ENCODE measurements at regions not wholly inside any gene's neighbourhood (a gene's known extent, or its start where the extent isn't known, plus 50 kb on each side); places are given as distances from the start of the nearest gene placed in this dataset.

GRCh38 chr6:48733581-48733980 is 622.6 kb upstream of the PTCHD4 start:
- H3K9ac ChIP-seq (ENCODE audit: low read length): no peak overlapping the region
- no peaks in the 10 kb centered on the region for H3K36me3 ChIP-seq (ENCODE audit: insufficient read depth, low read length)
- no peak overlapping the region for H2AFZ ChIP-seq (ENCODE audit: low read length)
- H3K9me2 ChIP-seq (ENCODE audit: low read depth, low read length): no peaks in the 10 kb centered on the region
- H3K27me3 ChIP-seq (ENCODE audit: insufficient read depth, low read length): no peaks in the 10 kb centered on the region
- no peaks in the 10 kb centered on the region for H4K20me1 ChIP-seq (ENCODE audit: insufficient read depth, low read length)
- H3K27ac ChIP-seq (ENCODE audit: low read depth, low read length, poor library complexity, severe bottlenecking): no peak overlapping the region
- no peaks in the 10 kb centered on the region for H3K4me1 ChIP-seq (ENCODE audit: insufficient read depth, low read length, severe bottlenecking)
- no peak overlapping the region for H3K4me3 ChIP-seq (ENCODE audit: low read depth, low read length, poor library complexity, severe bottlenecking)
- no peaks in the 10 kb centered on the region for H3K9me3 ChIP-seq (ENCODE audit: low read length)
- TF ChIP-seq EZH2 (IDR thresholded peaks at IDR 0.05; ENCODE audit: borderline replicate concordance, low read length): no peak
- no peaks in the 10 kb centered on the region for H3F3A ChIP-seq (ENCODE audit: insufficient read depth, low read length)
- no peaks in the 10 kb centered on the region for H3K79me2 ChIP-seq (ENCODE audit: insufficient read depth, low read length)
- H3K4me2 ChIP-seq (ENCODE audit: low read length): no peak overlapping the region

GRCh38 chr6:48714699-48715098 is 603.7 kb upstream of the PTCHD4 start:
- Histone ChIP-seq H3F3A (ENCODE audit: insufficient read depth, low read length) (no peaks in the 10 kb centered on the region), H3K79me2 (ENCODE audit: insufficient read depth, low read length) (no peaks in the 10 kb centered on the region), H3K36me3 (ENCODE audit: insufficient read depth, low read length) (no peaks in the 10 kb centered on the region), H3K27ac (ENCODE audit: low read depth, low read length, poor library complexity, severe bottlenecking) (no peak overlapping the region), H3K9me2 (ENCODE audit: low read depth, low read length) (no peaks in the 10 kb centered on the region), H3K4me3 (ENCODE audit: low read depth, low read length, poor library complexity, severe bottlenecking) (no peak overlapping the region), H3K9me3 (ENCODE audit: low read length) (no peaks in the 10 kb centered on the region), H3K4me2 (ENCODE audit: low read length) (no peak overlapping the region), H3K9ac (ENCODE audit: low read length) (no peak overlapping the region), H2AFZ (ENCODE audit: low read length) (no peak overlapping the region), H4K20me1 (ENCODE audit: insufficient read depth, low read length) (no peaks in the 10 kb centered on the region), H3K4me1 (ENCODE audit: insufficient read depth, low read length, severe bottlenecking) (no peaks in the 10 kb centered on the region), H3K27me3 (ENCODE audit: insufficient read depth, low read length) (no peaks in the 10 kb centered on the region)
- TF ChIP-seq, protein P1, sequence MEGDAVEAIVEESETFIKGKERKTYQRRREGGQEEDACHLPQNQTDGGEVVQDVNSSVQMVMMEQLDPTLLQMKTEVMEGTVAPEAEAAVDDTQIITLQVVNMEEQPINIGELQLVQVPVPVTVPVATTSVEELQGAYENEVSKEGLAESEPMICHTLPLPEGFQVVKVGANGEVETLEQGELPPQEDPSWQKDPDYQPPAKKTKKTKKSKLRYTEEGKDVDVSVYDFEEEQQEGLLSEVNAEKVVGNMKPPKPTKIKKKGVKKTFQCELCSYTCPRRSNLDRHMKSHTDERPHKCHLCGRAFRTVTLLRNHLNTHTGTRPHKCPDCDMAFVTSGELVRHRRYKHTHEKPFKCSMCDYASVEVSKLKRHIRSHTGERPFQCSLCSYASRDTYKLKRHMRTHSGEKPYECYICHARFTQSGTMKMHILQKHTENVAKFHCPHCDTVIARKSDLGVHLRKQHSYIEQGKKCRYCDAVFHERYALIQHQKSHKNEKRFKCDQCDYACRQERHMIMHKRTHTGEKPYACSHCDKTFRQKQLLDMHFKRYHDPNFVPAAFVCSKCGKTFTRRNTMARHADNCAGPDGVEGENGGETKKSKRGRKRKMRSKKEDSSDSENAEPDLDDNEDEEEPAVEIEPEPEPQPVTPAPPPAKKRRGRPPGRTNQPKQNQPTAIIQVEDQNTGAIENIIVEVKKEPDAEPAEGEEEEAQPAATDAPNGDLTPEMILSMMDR (IDR thresholded peaks at IDR 0.05; ENCODE audit: low read length): no peak
- TF ChIP-seq EZH2 (IDR thresholded peaks at IDR 0.05; ENCODE audit: borderline replicate concordance, low read length): no peak

DNA sequence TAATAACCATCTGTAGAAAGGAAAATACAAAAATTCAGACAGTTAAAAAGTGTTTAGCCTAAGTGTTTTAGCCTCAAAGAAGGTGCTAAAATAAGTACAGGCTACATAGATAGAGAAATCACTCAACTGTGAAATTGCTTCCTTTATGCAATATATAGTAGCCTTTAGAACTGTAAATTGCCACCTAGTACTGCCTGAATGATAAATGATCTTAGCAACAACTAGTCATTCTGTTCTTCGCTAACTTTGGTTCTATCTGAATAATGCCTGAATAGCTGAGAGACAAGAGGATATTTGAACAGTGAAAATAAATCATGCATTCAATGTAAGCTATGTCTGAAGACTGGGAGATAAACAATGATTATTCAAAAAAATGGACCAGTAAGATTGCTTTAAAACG is 603.3 kb upstream of the PTCHD4 start:
- H3K4me3 ChIP-seq (ENCODE audit: low read depth, low read length, poor library complexity, severe bottlenecking): no peak overlapping the region
- no peaks in the 10 kb centered on the region for H3K36me3 ChIP-seq (ENCODE audit: insufficient read depth, low read length)
- no peaks in the 10 kb centered on the region for H3K9me3 ChIP-seq (ENCODE audit: low read length)
- H3K27me3 ChIP-seq (ENCODE audit: insufficient read depth, low read length): no peaks in the 10 kb centered on the region
- TF ChIP-seq EZH2 (IDR thresholded peaks at IDR 0.05; ENCODE audit: borderline replicate concordance, low read length): no peak
- TF ChIP-seq, protein P1 (IDR thresholded peaks at IDR 0.05; ENCODE audit: low read length): no peak
- H3K27ac ChIP-seq (ENCODE audit: low read depth, low read length, poor library complexity, severe bottlenecking): no peak overlapping the region
- no peak overlapping the region for H3K9ac ChIP-seq (ENCODE audit: low read length)
- H3K4me1 ChIP-seq (ENCODE audit: insufficient read depth, low read length, severe bottlenecking): no peaks in the 10 kb centered on the region
- H4K20me1 ChIP-seq (ENCODE audit: insufficient read depth, low read length): no peaks in the 10 kb centered on the region
- no peaks in the 10 kb centered on the region for H3F3A ChIP-seq (ENCODE audit: insufficient read depth, low read length)
- no peak overlapping the region for H3K4me2 ChIP-seq (ENCODE audit: low read length)
- H2AFZ ChIP-seq (ENCODE audit: low read length): no peak overlapping the region
- no peaks in the 10 kb centered on the region for H3K9me2 ChIP-seq (ENCODE audit: low read depth, low read length)
- H3K79me2 ChIP-seq (ENCODE audit: insufficient read depth, low read length): no peaks in the 10 kb centered on the region

DNA sequence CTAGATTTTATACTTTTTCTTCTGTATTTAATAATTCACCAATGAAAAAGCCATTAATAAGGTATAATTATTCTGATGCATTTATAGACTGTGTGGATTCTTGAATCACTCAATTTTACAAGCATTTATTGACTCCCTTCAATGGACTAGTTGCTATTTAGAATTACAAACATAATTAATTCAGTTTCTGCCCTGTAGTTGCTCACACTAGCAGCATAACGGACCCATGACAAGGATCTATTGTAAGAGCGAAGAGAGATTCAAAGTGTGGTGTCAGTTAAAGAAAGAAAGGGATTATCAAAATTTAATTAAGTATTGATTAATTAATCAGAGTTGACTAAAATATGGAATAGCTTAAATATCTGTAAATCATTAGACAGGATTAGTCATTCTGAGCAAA is 602.6 kb upstream of the PTCHD4 start:
- no peaks in the 10 kb centered on the region for H3K9me3 ChIP-seq (ENCODE audit: low read length)
- H2AFZ ChIP-seq (ENCODE audit: low read length): no peak overlapping the region
- H3K79me2 ChIP-seq (ENCODE audit: insufficient read depth, low read length): no peaks in the 10 kb centered on the region
- no peak overlapping the region for H3K27ac ChIP-seq (ENCODE audit: low read depth, low read length, poor library complexity, severe bottlenecking)
- H3K36me3 ChIP-seq (ENCODE audit: insufficient read depth, low read length): no peaks in the 10 kb centered on the region
- no peaks in the 10 kb centered on the region for H3K9me2 ChIP-seq (ENCODE audit: low read depth, low read length)
- H3K9ac ChIP-seq (ENCODE audit: low read length): no peak overlapping the region
- H3K4me3 ChIP-seq (ENCODE audit: low read depth, low read length, poor library complexity, severe bottlenecking): no peak overlapping the region
- H3K27me3 ChIP-seq (ENCODE audit: insufficient read depth, low read length): no peaks in the 10 kb centered on the region
- H3K4me2 ChIP-seq (ENCODE audit: low read length): no peak overlapping the region
- no peaks in the 10 kb centered on the region for H4K20me1 ChIP-seq (ENCODE audit: insufficient read depth, low read length)
- TF ChIP-seq, protein P1 (IDR thresholded peaks at IDR 0.05; ENCODE audit: low read length): no peak
- no peak for TF ChIP-seq EZH2 (IDR thresholded peaks at IDR 0.05; ENCODE audit: borderline replicate concordance, low read length)
- no peaks in the 10 kb centered on the region for H3F3A ChIP-seq (ENCODE audit: insufficient read depth, low read length)
- no peaks in the 10 kb centered on the region for H3K4me1 ChIP-seq (ENCODE audit: insufficient read depth, low read length, severe bottlenecking)

Data from OCI-LY1 (cell line).